Esophagus muscularis mucosa (tissue), 4 donors: ENCODE measurements at regions not wholly inside any gene's neighbourhood (a gene's known extent, or its start where the extent isn't known, plus 50 kb on each side); places are given as distances from the start of the nearest gene placed in this dataset.

Experiments used
- DNase-seq: peaks from one replicate; pipeline ENCODE4 v3.0.0-alpha.2; 2017; ENCODE audit errors: extremely low spot score
- H3K27ac ChIP-seq, 4 donors: fragments of 200-600 bp; sonication (generic); replicated peaks in 1 of 4; 1 replicate in 3 of 4; 2 replicates in 1 of 4; pipeline ENCODE4 v1.5.1; 2016 to 2019; ENCODE audit warnings: mild to moderate bottlenecking in 1 of 4
- H3K27me3 ChIP-seq, 4 donors: fragments of 200-600 bp; sonication (generic); one replicate each; pipeline versions ENCODE4 v1.5.1 to v1.6.0; 2016 to 2019
- H3K36me3 ChIP-seq, 4 donors: fragments of 200-600 bp; sonication (generic); one replicate each; pipeline ENCODE4 v1.5.1; 2016 to 2019
- H3K4me1 ChIP-seq, 4 donors: fragments of 200-600 bp; sonication (generic); one replicate each; pipeline ENCODE4 v1.5.1; 2016 to 2019
- H3K4me3 ChIP-seq, 4 donors: fragments of 200-600 bp; sonication (generic); 1 replicate in 2 of 4; 2 replicates in 2 of 4; pipeline ENCODE4 v1.5.1; 2016 to 2019; ENCODE audit warnings: mild to moderate bottlenecking in 4 of 4, moderate library complexity in 1 of 4
- H3K9me3 ChIP-seq, 4 donors: fragments of 200-600 bp; sonication (generic); 1 replicate in 3 of 4; 2 replicates in 1 of 4; pipeline ENCODE4 v1.5.1; 2016 to 2019
- CTCF ChIP-seq, 3 experiments: fragments of 200-600 bp in 2 of 3; fragments of 450-650 bp in 1 of 3; sonication (generic) in 2 of 3; IDR thresholded peaks; one replicate each; pipeline ENCODE4 v1.5.1; 2017 to 2019; ENCODE audit warnings: antibody characterized with exemption in 3 of 3, mild to moderate bottlenecking in 2 of 3, moderate library complexity in 1 of 3
- EP300 ChIP-seq: sonication (generic); formaldehyde crosslinking; IDR thresholded peaks from one replicate; pipeline ENCODE4 v1.6.1; 2017; ENCODE audit warnings: antibody characterized with exemption
- POLR2A ChIP-seq: fragments of 450-650 bp; IDR thresholded peaks from one replicate; pipeline ENCODE4 v1.6.1; 2017; ENCODE audit warnings: antibody characterized with exemption, moderate library complexity, mild to moderate bottlenecking, low read depth
- POLR2AphosphoS5 ChIP-seq, 2 donors: sonication (generic); formaldehyde crosslinking; IDR thresholded peaks; one replicate each; pipeline ENCODE4 v1.6.1; 2017; ENCODE audit warnings: antibody characterized with exemption in 2 of 2
- WGBS: methylation state at CpG from one replicate; pipeline ENCODE4 v1.1.5; 2018; 5-methylcytosine and 5-hydroxymethylcytosine counted together
- intact Hi-C: fragments of 100-400 bp; cut with DNase I; formaldehyde crosslinking; loops from one replicate; pipeline ENCODE4 v1.15.1; 2023

DNA sequence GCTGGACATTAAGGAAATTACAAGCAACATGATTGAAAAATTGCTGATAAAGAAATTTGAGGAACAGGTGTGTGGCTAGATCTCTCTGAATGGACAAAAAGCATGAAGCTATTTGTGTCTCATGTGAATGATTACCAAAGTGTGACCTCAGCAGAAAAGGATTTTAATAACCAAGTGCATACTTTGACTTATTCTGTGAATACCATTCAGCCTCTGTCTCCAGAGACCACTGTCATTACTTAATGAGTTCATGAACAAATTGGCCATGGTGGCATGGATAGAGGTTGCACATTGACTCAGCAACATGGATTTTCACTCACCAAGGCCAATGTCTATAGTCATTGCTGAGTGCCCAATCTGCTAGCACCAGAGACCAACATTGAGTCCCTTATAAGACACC is 874.6 kb upstream of the POT1 start:
- Histone ChIP-seq H3K27me3 (no peaks in the 10 kb centered on the region), H3K36me3 (no peaks in the 10 kb centered on the region), H3K27ac (no peak overlapping the region), H3K4me1 (no peaks in the 10 kb centered on the region), H3K4me3 (no peak overlapping the region), H3K9me3 (no peaks in the 10 kb centered on the region)
- TF ChIP-seq POLR2AphosphoS5 (IDR thresholded peaks at IDR 0.05) (no peak), CTCF (IDR thresholded peaks at IDR 0.05) (no peak), POLR2A (no peak), EP300 (no peak)
- no peak for DNase-seq
- intact Hi-C loops, result no loop called here

GRCh38 chr7:125780153-125780552 is 850.5 kb upstream of the POT1 start:
- Histone ChIP-seq H3K4me1 (no peaks in the 10 kb centered on the region), H3K9me3 (no peaks in the 10 kb centered on the region), H3K4me3 (no peak overlapping the region), H3K27me3 (no peaks in the 10 kb centered on the region), H3K36me3 (no peaks in the 10 kb centered on the region), H3K27ac (no peak overlapping the region)
- DNase-seq, result no peak
- intact Hi-C loops, result no loop called here
- 58% methylated on average over 1 of the region's 1 CpG for WGBS
- TF ChIP-seq POLR2AphosphoS5 (IDR thresholded peaks at IDR 0.05) (no peak), CTCF (IDR thresholded peaks at IDR 0.05) (no peak), EP300 (no peak), POLR2A (no peak)

DNA sequence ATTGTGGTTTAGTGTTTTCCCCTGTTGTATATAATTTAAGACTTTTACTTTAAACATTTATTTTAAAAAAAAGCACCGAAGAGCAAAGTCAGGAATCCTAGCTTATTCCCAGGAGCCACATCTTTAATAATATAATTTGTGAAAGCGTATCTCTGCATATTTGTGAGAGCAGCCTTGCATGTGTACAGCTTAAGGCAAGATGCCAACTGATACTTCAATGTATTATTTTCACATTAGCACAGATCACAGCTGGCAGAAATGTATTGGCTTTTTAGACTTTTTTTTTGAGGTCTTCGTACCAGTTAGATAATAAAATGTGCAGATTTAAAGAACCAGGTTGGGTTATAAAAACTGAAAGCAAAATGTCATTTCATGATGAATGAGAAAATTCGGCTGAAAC is 845.7 kb upstream of the POT1 start:
- Histone ChIP-seq H3K9me3 (no peaks in the 10 kb centered on the region), H3K27ac (no peak overlapping the region), H3K27me3 (no peaks in the 10 kb centered on the region), H3K36me3 (no peaks in the 10 kb centered on the region), H3K4me3 (no peak overlapping the region), H3K4me1 (no peaks in the 10 kb centered on the region)
- no peak for DNase-seq
- WGBS, result 37% methylated on average over 4 of the region's 4 CpGs
- TF ChIP-seq POLR2A, result no peak
- no peak for TF ChIP-seq EP300
- TF ChIP-seq POLR2AphosphoS5 (IDR thresholded peaks at IDR 0.05), result no peak
- TF ChIP-seq CTCF (IDR thresholded peaks at IDR 0.05), result no peak
- intact Hi-C loops, result no loop called here

DNA sequence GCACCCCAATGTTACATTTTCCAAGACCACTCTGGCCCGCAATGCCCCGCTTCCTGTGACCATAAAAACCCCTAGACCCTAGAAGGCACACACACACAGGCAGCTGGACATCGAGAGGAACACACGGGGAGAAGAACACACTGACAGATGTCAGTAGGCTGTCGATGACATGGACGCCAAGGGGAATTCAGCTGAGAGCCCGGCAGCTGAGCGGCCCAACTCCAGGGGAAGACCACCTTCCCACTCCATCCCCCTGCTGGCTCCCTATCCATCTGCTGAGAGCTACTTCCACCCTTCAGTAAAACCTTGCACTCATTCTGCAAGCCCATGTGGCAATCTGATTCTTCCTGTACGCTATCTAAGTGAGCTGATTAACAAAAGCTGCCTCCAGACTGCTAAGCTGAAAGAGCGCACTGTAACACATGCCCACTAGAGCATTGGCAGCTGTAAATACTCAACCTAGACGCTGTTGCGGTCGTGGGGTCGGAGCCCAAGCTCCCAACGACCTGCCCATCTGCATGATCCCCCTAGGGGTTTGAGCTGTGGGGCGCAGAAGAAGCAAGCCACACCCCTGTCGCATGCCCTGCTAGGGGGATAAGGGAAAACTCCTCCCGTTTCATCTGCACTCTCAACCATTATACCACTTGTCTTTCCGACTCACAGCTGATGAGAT is 843.6 kb upstream of the POT1 start:
- Histone ChIP-seq H3K27ac (no peak overlapping the region), H3K9me3 (no peaks in the 10 kb centered on the region), H3K36me3 (no peaks in the 10 kb centered on the region), H3K27me3 (no peaks in the 10 kb centered on the region), H3K4me3 (no peak overlapping the region), H3K4me1 (no peaks in the 10 kb centered on the region)
- no peak for DNase-seq
- WGBS, result 82% methylated on average over 16 of the region's 19 CpGs
- intact Hi-C loops, result no loop called here
- TF ChIP-seq CTCF (IDR thresholded peaks at IDR 0.05) (no peak), POLR2AphosphoS5 (IDR thresholded peaks at IDR 0.05) (no peak), POLR2A (no peak), EP300 (no peak)

GRCh38 chr7:125747966-125748365 is 818.3 kb upstream of the POT1 start:
- Histone ChIP-seq H3K27ac (no peak overlapping the region), H3K36me3 (no peaks in the 10 kb centered on the region), H3K4me1 (no peaks in the 10 kb centered on the region), H3K4me3 (no peak overlapping the region), H3K27me3 (no peaks in the 10 kb centered on the region), H3K9me3 (no peaks in the 10 kb centered on the region)
- intact Hi-C loops, result no loop called here
- no peak for TF ChIP-seq POLR2AphosphoS5 (IDR thresholded peaks at IDR 0.05)
- no peak for TF ChIP-seq POLR2A
- TF ChIP-seq CTCF (IDR thresholded peaks at IDR 0.05), result no peak
- TF ChIP-seq EP300, result no peak
- no peak for DNase-seq
